H9 (cell line): ENCODE measurements at regions not wholly inside any gene's neighbourhood (a gene's known extent, or its start where the extent isn't known, plus 50 kb on each side); places are given as distances from the start of the nearest gene placed in this dataset.

ENCODE experiments used
- DNase-seq: peaks from one replicate; pipeline ENCODE4 v3.0.0-alpha.2; 2017
- H2AFZ ChIP-seq: one replicate; pipeline ENCODE4 v1.6.1; 2013; ENCODE audit warnings: mild to moderate bottlenecking, low read length, control low read depth, moderate library complexity
- H2AK5ac ChIP-seq: 2 replicates; pipeline ENCODE4 v1.6.1; 2013; ENCODE audit warnings: low read length, control low read depth, mixed read lengths; ENCODE audit not compliant: insufficient read length
- H2BK120ac ChIP-seq: one replicate; pipeline ENCODE4 v1.6.1; 2013; ENCODE audit warnings: low read depth, mild to moderate bottlenecking, low read length, control low read depth, inconsistent platforms; ENCODE audit not compliant: poor library complexity, severe bottlenecking
- H2BK12ac ChIP-seq: 2 replicates; pipeline ENCODE4 v1.6.1; 2013; ENCODE audit warnings: low read length, control low read depth, mixed read lengths, low read depth; ENCODE audit not compliant: insufficient read length
- H2BK15ac ChIP-seq: 2 replicates; pipeline ENCODE4 v1.6.1; 2013; ENCODE audit warnings: low read depth, low read length, control low read depth
- H2BK20ac ChIP-seq: one replicate; pipeline ENCODE4 v1.6.1; 2013; ENCODE audit warnings: low read depth, mild to moderate bottlenecking, low read length, control low read depth, inconsistent platforms; ENCODE audit not compliant: poor library complexity, severe bottlenecking
- H2BK5ac ChIP-seq: 2 replicates; pipeline ENCODE4 v1.6.1; 2013; ENCODE audit warnings: low read length, control low read depth, mixed read lengths; ENCODE audit not compliant: insufficient read length
- H3K14ac ChIP-seq: 2 replicates; pipeline ENCODE4 v1.6.1; 2013; ENCODE audit warnings: low read length, control low read depth; ENCODE audit not compliant: insufficient read depth
- H3K18ac ChIP-seq: 2 replicates; pipeline ENCODE4 v1.6.1; 2013; ENCODE audit warnings: low read depth, mild to moderate bottlenecking, mixed read lengths, low read length, control low read depth; ENCODE audit not compliant: insufficient read length
- H3K23ac ChIP-seq: 2 replicates; pipeline ENCODE4 v1.6.1; 2013; ENCODE audit warnings: low read length, control low read depth, mixed read lengths, low read depth; ENCODE audit not compliant: insufficient read length
- H3K23me2 ChIP-seq: 2 replicates; pipeline ENCODE4 v1.6.1; 2013; ENCODE audit warnings: low read depth, mild to moderate bottlenecking, mixed read lengths, low read length, control low read depth; ENCODE audit not compliant: insufficient read length, poor library complexity, severe bottlenecking
- H3K27ac ChIP-seq: 2 replicates; pipeline ENCODE4 v1.5.1; 2013; ENCODE audit warnings: low read length, control low read depth, mixed read lengths, low read depth; ENCODE audit not compliant: insufficient read length
- H3K27me3 ChIP-seq: 2 replicates; pipeline ENCODE4 v1.6.1; 2013; ENCODE audit warnings: low read length, control low read depth, inconsistent platforms; ENCODE audit not compliant: insufficient read depth
- H3K4ac ChIP-seq: 2 replicates; pipeline ENCODE4 v1.6.1; 2013; ENCODE audit warnings: low read depth, mild to moderate bottlenecking, control low read depth, inconsistent platforms, low read length, moderate library complexity
- H3K4me1 ChIP-seq: 2 replicates; pipeline ENCODE4 v1.6.1; 2013; ENCODE audit warnings: low read length, control low read depth, inconsistent platforms; ENCODE audit not compliant: insufficient read depth
- H3K4me2 ChIP-seq: 2 replicates; pipeline ENCODE4 v1.6.1; 2013; ENCODE audit warnings: low read length, control low read depth, mixed read lengths; ENCODE audit not compliant: insufficient read length, insufficient read depth
- H3K56ac ChIP-seq: 2 replicates; pipeline ENCODE4 v1.6.1; 2013; ENCODE audit warnings: low read depth, mild to moderate bottlenecking, mixed read lengths, low read length, control low read depth; ENCODE audit not compliant: insufficient read length
- H3K79me1 ChIP-seq: 2 replicates; pipeline ENCODE4 v1.6.1; 2013; ENCODE audit warnings: low read depth, mild to moderate bottlenecking, moderate library complexity, low read length, control low read depth, inconsistent platforms; ENCODE audit not compliant: insufficient read depth, poor library complexity, severe bottlenecking
- H3K79me2 ChIP-seq: 2 replicates; pipeline ENCODE4 v1.6.1; 2013; ENCODE audit warnings: low read length, control low read depth, inconsistent platforms; ENCODE audit not compliant: insufficient read depth
- H3K9ac ChIP-seq: 2 replicates; pipeline ENCODE4 v1.6.1; 2013; ENCODE audit warnings: low read length, control low read depth, mixed read lengths; ENCODE audit not compliant: insufficient read length; ENCODE audit errors: extremely low read depth
- H3K9me3 ChIP-seq: one replicate; pipeline ENCODE4 v1.6.1; 2013; ENCODE audit warnings: low read depth, low read length, inconsistent platforms; ENCODE audit not compliant: control insufficient read depth
- H3T11ph ChIP-seq: one replicate; pipeline ENCODE4 v1.6.1; 2013; ENCODE audit warnings: mild to moderate bottlenecking, low read length, control low read depth, inconsistent platforms
- H4K20me1 ChIP-seq: one replicate; pipeline ENCODE4 v1.6.1; 2013; ENCODE audit not compliant: control insufficient read depth, insufficient read length, insufficient read depth
- H4K5ac ChIP-seq: 2 replicates; pipeline ENCODE4 v1.6.1; 2013; ENCODE audit warnings: low read depth, mild to moderate bottlenecking, mixed read lengths, low read length, control low read depth; ENCODE audit not compliant: insufficient read length
- H4K8ac ChIP-seq: replicated peaks from 2 replicates; pipeline ENCODE4 v1.6.1; 2013; ENCODE audit warnings: low read length, control low read depth, mixed read lengths, low read depth; ENCODE audit not compliant: insufficient read length
- H4K91ac ChIP-seq: 2 replicates; pipeline ENCODE4 v1.6.1; 2013; ENCODE audit warnings: low read depth, mild to moderate bottlenecking, moderate library complexity, mixed read lengths, low read length, control low read depth; ENCODE audit not compliant: insufficient read length
- H3K27ac Mint-ChIP-seq, 3 experiments: 2 replicates in 2 of 3; 3 replicates in 1 of 3; pipeline ENCODE4 v1.8.0; 2020 to 2021; ENCODE audit warnings: mixed read lengths in 3 of 3, mild to moderate bottlenecking in 1 of 3, moderate library complexity in 1 of 3
- H3K27me3 Mint-ChIP-seq: 2 replicates; pipeline ENCODE4 v1.8.0; 2021; ENCODE audit warnings: low read depth, mild to moderate bottlenecking, moderate library complexity, mixed read lengths
- H3K36me3 Mint-ChIP-seq, 3 experiments: 2 replicates in 2 of 3; 3 replicates in 1 of 3; pipeline ENCODE4 v1.8.0; 2020 to 2021; ENCODE audit warnings: low read depth in 3 of 3, mixed read lengths in 3 of 3; ENCODE audit not compliant: insufficient read depth in 1 of 3
- H3K4me1 Mint-ChIP-seq, 2 experiments: 2 replicates each; pipeline ENCODE4 v1.8.0; 2020; ENCODE audit warnings: mixed read lengths in 2 of 2
- H3K4me3 Mint-ChIP-seq, 2 experiments: 2 replicates in 1 of 2; 3 replicates in 1 of 2; pipeline ENCODE4 v1.8.0; 2020 to 2021; ENCODE audit warnings: mild to moderate bottlenecking in 2 of 2, mixed read lengths in 2 of 2, moderate library complexity in 1 of 2
- H3K9me3 Mint-ChIP-seq, 2 experiments: 2 replicates in 1 of 2; 3 replicates in 1 of 2; pipeline ENCODE4 v1.8.0; 2020; ENCODE audit warnings: mild to moderate bottlenecking in 2 of 2, mixed read lengths in 2 of 2, moderate library complexity in 1 of 2
- WGBS: extraction: QIAGEN DNeasy Blood & Tissue Kit; methylation state at CpG from one replicate; pipeline ENCODE4 v1.1.7; 2013; ENCODE audit warnings: missing lambda C conversion rate, low lambda C conversion rate, mixed read lengths; ENCODE audit not compliant: insufficient read length; ENCODE audit errors: extremely low coverage; 5-methylcytosine and 5-hydroxymethylcytosine counted together
- TF ChIP-seq, protein P1 (sequence below): fragments of 200-600 bp; sonication (generic); conservative IDR thresholded peaks from 3 replicates; pipeline ENCODE4 v1.8.0; 2021; ENCODE audit warnings: antibody characterized with exemption, mild to moderate bottlenecking

DNA sequence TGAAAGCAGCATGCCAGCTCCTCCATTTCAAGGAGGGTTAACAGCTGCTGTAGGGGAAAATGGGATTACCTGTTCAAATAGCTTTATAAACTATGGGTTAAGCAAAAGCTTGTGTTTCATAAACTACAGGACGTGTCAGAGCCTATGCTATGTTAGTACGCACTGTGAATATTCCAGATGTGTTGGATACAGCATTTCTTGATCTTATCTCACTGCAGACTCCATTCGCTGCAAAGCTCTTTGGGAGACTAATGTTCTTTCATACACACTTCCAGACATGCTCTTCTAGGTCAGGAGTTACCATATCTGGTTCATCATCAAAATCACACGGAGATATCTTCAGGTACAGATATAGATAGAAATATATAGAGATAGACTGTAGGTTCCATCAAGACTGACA, 281.2 kb upstream of the FAM241A start:
- no peak overlapping the region for H2BK120ac ChIP-seq
- peaks cover 2% of the 10 kb centered on the region in 2 experiments; a peak in 2 of 4 replicates for H3K4me1 Mint-ChIP-seq
- H2BK5ac ChIP-seq, result no peak overlapping the region
- H3K18ac ChIP-seq, result no peak overlapping the region
- H3K4me3 Mint-ChIP-seq, result no peak overlapping the region
- H4K5ac ChIP-seq, result no peak overlapping the region
- no peak overlapping the region for H3K4ac ChIP-seq
- no peak overlapping the region for H3K23ac ChIP-seq
- H3K14ac ChIP-seq, result no peak overlapping the region
- H3K4me2 ChIP-seq, result no peak overlapping the region
- peaks cover 0 to 8% of the 10 kb centered on the region in 2 experiments; a peak in 2 of 5 replicates for H3K9me3 Mint-ChIP-seq
- no peaks in the 10 kb centered on the region for H3K4me1 ChIP-seq
- no peak overlapping the region for H3K56ac ChIP-seq
- H3K27me3 Mint-ChIP-seq, result no peaks in the 10 kb centered on the region
- TF ChIP-seq, protein P1, sequence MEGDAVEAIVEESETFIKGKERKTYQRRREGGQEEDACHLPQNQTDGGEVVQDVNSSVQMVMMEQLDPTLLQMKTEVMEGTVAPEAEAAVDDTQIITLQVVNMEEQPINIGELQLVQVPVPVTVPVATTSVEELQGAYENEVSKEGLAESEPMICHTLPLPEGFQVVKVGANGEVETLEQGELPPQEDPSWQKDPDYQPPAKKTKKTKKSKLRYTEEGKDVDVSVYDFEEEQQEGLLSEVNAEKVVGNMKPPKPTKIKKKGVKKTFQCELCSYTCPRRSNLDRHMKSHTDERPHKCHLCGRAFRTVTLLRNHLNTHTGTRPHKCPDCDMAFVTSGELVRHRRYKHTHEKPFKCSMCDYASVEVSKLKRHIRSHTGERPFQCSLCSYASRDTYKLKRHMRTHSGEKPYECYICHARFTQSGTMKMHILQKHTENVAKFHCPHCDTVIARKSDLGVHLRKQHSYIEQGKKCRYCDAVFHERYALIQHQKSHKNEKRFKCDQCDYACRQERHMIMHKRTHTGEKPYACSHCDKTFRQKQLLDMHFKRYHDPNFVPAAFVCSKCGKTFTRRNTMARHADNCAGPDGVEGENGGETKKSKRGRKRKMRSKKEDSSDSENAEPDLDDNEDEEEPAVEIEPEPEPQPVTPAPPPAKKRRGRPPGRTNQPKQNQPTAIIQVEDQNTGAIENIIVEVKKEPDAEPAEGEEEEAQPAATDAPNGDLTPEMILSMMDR, result no peak
- no peaks in the 10 kb centered on the region; the same call in 1 of the 2 replicates for H3K27me3 ChIP-seq
- no peak for DNase-seq
- no peak overlapping the region for H2BK12ac ChIP-seq
- H2AK5ac ChIP-seq, result no peak overlapping the region
- no peak overlapping the region for H3K9ac ChIP-seq
- no peak overlapping the region for H3K27ac ChIP-seq
- H2AFZ ChIP-seq, result no peak overlapping the region
- H3K36me3 Mint-ChIP-seq, result 0 out of 7 replicates have a peak, but pooled peaks cover 0 to 1% (median 0%) of the 10 kb centered on the region in 3 experiments
- no peaks in the 10 kb centered on the region for H3K23me2 ChIP-seq
- WGBS, result no CpG with 5 or more reads among the region's 4 CpGs
- H3K79me1 ChIP-seq, result no peaks in the 10 kb centered on the region
- H3K9me3 ChIP-seq, result no peaks in the 10 kb centered on the region
- H3K27ac Mint-ChIP-seq, result no peak overlapping the region
- H3K79me2 ChIP-seq, result no peaks in the 10 kb centered on the region
- H4K8ac ChIP-seq, result no peak overlapping the region
- no peak overlapping the region for H2BK15ac ChIP-seq
- no peak overlapping the region for H3T11ph ChIP-seq
- no peak overlapping the region for H2BK20ac ChIP-seq
- H4K20me1 ChIP-seq, result no peaks in the 10 kb centered on the region
- H4K91ac ChIP-seq, result no peak overlapping the region
